ENCODE measurements at regions not wholly inside any gene's neighbourhood (a gene's known extent, or its start where the extent isn't known, plus 50 kb on each side); places are given as distances from the start of the nearest gene placed in this dataset.

DNA sequence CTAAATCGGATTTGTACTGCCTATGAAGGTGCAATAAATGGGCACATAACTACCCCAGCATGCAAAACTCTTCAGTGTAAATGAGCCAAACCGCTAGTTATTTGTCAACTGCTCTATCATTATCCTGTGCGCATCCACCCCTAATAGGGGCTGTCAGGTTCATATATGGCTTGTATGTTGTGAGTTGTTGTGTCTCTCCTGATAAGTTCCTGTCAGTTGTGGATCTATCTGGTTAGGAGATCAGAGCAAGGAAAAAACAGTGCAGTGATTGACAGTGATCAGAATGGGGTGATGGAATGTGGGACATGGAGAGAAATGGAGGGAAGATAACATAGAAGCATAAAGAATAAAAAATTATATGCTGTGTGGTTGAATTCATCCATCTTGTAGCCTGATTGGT is 686.9 kb upstream of the ID4 start:
- DNase-seq (ENCODE audit: low read depth), result no peak

DNA sequence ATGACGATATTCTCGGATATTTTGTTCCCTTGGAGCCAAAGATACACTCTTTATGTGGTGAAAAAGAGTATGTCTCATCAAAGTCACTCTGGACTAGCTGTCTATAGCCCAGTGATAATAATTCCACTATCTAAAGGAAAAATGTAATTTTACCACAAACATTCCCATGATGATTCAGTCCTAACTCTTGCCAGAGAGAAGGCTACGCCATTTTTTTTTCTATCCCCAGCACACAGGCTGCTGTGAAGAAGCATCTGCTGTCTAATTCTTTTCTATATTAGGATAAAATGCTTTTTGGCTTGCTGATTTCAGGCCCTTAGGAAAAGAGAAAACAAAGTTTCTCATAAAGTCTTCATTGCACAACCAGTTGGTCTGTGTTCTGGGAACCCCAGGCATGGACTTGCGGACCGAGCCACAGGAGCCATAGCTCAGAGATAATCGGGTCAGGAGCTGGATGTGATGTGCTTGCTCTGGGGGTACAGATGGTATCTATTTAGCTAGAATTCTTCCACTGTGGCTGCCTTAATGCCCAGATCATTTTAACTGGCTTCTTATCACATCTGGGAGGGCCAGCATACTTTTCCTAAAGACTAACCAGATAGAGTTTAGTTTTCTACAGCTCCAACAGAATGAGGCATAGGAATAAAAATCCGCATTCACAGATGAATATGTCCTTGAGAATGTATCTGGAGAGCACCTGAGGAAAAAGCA is 683.7 kb upstream of the ID4 start:
- no peak for DNase-seq (ENCODE audit: low read depth)

DNA sequence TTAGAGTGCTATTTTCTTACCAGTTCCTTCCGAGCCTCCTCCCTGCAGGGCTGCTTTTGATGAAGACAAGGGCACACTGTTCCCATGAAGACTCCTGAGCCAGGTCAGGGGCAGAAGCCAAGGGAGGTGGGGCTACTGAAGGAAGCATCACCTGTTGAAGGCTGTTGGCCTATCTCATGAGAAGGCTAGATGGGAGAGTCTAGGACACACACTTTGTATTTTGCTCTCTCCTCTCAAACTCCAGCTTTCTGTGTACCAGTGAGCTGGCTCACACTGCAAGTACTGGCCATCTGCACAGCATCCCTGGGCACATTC is 683.2 kb upstream of the ID4 start:
- no peak for DNase-seq (ENCODE audit: low read depth)

DNA sequence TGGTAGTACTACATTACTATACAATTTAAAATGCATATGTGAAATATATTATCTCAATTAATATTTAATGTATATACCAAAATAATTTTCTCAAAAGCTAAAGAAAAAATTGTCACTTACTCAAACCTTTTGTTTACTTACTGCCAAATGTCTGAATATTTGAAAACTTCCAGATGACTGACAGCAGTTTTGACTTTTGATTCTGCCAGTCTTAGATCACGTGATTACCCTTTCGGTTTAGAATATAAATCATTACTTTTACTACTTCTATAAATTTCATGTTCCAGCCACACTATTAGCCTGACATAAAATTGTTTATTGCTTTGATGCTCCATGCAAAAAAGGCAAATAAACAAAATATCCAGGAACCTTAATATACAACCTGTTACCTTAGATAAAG is 680.7 kb upstream of the ID4 start:
- DNase-seq (ENCODE audit: low read depth), result no peak

DNA sequence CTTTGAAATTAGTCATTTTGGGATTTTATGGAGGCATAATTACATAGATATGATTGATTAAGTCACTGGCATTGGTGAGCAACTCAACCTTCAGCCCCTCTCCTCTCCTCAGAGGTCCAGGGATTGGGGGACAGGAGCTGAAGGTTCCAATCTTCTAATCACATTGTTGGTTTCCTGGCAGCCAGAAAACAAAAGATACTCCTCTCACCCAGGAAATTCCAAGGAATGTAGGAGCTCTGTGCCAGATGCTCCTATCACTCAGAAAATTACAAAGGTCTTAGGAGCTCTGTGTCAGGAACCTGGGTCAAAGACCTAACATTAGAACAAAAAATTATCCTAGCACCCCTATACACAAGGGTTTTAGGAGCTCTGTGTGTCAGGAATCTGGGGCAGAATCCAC is 679.7 kb upstream of the ID4 start:
- DNase-seq (ENCODE audit: low read depth), result no peak

DNA sequence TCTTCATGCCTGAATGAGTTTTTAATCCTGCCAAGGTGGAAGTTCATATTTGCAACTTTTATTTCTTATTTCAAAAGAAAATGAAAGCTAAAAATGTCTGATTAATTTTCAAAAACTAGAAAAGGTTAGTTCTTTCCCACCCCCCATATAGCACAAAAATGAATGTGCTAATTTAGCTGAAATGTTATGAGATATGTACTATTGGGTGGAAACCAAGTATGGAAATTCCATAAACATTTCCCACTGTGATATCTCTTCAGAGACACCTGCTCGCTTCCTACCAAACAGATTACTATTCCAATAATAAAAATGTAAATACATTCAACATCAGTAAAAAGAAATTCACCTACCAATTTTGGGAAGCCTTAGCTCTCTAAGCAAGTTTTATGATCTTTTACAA is 678.6 kb upstream of the ID4 start:
- DNase-seq (ENCODE audit: low read depth), result no peak

DNA sequence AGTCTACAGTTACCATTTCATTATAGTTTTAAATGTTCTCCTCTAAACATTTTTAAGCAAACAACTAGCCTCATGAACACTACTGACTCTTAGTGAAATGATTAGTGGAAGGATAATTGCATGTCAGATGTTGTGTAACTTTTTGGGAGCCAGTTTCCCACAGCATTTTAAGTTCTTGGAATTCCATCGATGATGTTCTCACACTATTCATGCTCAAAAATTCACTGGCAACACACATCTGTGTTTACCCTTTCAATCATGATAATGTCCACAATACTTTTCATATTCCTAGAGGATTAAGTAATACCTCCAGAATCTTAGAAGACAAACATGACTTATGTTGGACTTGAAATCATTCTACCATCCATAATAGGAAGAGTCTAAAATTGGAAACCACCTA is 678.1 kb upstream of the ID4 start:
- peak; percentile 19 for DNase-seq (ENCODE audit: low read depth)

DNA sequence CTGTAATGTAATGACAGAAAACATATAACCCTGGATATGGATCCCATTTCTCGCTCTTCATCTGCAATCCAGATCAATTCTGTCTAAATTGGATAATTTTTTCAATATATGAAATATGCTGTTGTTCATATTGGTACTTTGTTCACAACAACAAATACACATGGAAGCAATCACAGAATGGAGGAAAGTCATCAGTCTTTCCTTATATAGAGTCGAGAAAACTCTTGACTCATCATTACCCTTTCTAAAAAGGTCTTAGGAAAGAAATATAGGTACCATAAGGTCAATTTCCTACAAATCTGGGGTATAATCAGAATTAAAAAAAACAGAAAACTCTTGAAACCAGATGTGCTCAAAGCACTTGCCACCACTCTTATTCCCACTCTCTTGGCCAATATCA is 677.6 kb upstream of the ID4 start:
- no peak for DNase-seq (ENCODE audit: low read depth)

DNA sequence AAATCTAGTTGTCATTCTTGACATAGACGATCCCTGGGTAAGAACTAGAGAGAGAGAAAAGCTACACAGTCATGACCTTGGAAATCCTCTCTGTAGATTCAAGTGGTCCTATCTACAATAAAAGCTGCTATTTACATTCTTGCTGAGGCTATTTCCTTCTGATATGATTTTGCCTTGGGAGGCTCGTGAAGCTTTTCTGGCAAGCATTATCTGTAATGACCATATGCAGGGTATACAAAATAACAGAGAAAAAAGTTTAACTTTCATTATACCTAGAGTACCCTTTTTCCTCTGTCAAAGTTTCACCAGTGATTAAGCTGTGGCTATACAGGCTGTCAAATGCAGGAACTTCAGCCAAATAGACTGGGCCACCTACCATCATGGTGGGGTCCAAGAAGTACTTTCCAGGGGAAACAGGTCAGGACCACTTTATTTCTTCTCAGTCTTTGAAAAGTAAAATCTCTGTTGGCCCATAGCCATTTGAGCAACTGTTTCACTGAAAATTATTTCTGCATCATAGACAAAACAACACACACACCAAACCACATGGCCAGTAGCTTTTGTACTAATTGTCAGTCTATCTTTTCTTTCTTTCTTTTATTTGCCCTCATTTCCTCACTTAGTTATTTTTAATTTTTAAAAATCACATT is 677.0 kb upstream of the ID4 start:
- DNase-seq (ENCODE audit: low read depth), result no peak

DNA sequence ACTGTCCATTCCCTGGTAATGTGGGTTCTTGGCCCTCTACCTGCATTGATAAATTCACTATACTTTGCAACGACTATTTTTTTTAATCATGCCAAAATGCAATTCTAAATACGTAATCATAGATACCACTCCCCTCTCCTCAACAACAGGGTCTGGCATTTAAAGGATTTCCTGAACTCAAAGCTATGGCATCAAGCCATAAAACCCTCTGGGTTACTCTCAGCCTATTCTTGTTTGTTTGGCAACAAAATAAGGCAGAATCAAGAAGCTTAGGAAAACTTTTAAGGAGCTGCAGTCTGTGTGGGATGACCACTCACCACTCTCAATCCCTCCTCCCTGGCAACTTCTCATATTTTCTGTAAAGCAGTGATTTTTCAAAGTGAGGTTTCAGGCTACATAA is 669.9 kb upstream of the ID4 start:
- DNase-seq (ENCODE audit: low read depth), result no peak

DNA sequence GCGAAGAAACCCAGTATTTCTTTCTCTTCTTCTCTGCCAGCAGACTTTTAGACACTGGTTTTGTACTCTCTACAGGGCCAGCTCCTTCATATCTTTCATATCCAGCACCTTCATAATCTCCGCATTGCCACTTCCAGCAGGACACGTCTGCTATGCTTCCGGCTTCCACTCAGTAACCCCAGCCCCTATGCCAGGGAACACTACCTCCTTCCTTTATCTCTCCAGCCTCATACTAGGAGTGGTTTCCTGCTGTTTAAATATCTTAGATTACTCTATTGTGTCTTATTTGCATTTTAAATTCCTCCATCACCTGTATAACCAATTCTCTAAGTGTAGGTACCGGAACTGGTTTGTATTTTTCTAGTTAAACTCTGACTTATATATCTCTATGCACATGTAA is 667.8 kb upstream of the ID4 start:
- no peak for DNase-seq (ENCODE audit: low read depth)

DNA sequence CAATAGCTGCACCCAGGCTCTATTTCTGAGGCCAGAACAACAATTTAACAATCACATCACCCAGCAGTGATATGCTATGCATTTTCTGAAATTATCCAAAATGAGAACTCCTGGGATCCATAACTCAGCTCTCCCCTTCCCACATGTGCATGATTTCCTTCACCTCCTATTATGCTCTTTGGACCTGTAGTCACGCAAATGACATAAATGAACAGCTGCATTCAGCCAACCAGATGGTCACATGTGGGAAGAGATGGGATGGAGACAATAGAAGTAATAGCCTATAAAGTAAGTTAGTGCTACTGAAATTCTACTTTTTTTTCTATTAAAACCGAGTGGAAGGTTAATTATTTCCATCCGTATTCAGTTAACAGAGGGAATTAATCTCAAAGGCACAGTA is 662.1 kb upstream of the ID4 start:
- DNase-seq (ENCODE audit: low read depth), result no peak

DNA sequence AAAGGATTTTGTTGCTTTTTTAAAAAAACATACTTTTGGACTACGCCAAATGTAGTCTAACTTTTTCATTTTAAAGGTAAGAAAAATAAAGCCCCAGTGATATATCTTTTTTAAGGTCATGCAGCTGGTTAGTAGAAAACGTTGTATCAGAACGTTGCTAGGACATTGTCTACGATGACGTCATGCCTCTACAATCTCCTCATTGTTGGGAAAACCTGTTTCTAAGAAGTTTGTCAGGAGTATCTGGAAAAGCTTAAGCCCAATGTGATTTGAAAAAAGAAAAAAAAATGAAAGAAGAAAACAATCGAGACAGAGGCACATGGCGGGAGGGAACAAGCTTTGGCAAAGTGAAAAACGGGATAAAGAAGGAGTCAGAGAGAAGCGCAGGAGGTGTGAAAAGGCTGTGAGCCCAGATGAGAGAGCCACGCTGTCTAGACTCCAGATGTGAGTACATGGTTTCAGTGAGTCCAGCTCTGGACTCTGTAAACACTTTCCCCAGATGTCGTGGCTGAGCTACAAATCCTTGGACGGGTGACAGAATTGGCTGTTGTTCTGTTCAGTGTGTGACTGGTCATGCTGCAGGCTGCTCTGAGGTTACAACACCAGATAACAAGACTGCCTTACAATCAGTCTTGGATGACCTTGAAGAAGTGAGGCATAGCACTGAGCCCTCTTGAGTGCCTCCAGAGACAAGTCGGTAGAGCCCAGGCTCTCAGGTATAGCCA is 656.7 kb upstream of the ID4 start:
- no peak for DNase-seq (ENCODE audit: low read depth)

DNA sequence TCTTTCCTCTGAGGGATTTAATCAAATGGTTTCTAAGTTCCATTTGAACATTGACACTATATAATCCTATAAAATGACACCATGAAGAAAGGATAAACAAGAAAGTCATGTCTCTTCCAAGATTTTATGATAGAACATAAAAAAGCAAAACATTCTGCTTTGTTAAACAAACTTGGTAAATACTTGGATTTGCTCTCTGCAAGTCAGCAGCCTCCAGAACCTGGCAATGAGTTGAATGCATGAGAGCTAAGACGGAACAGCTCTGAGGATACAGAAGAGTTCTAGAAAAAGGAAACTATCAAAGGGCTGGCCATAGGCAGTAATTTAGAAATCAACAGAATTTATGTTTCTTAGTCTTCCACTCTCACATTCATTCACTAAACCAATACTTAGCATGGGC is 656.0 kb upstream of the ID4 start:
- no peak for DNase-seq (ENCODE audit: low read depth)

DNA sequence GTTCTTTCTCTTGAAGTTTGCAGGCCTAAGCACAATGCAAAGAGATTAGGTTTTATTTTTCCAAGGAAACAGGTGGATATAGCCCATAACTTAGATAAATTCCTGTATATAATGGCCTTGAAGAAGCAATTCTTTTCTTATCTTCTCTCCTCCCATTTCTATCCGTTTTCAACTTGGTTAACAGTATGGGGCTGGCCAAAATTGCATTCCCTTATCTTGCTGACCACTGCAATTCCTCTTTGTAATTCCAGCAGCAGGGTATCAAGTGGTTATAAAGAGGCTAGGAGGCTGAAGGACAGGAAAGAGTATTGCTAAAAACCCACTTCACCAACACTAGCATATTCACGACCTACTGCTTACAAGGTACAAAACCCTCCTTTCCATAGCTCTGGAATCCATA is 643.5 kb upstream of the ID4 start:
- DNase-seq (ENCODE audit: low read depth), result no peak

DNA sequence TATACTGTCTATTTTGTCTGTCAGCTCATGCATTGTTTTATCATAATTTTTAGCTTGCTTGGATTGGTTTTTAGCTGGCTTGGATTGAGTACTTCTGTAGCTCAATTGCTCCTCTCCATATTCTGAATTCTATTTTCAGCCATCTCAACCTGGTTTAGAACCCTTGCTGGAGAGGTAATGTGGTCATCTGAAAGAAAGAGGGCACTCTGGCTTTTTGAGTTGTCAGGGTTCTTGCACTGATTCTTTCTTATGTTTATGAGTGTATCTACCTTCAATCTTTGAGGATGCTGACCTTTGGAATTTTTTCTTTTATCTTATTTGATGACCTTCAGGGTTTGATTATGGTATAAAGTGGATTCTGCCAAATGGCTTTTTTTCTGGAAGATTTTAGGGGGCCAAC is 632.7 kb upstream of the ID4 start:
- peak; percentile 4 for DNase-seq (ENCODE audit: low read depth)

DNA sequence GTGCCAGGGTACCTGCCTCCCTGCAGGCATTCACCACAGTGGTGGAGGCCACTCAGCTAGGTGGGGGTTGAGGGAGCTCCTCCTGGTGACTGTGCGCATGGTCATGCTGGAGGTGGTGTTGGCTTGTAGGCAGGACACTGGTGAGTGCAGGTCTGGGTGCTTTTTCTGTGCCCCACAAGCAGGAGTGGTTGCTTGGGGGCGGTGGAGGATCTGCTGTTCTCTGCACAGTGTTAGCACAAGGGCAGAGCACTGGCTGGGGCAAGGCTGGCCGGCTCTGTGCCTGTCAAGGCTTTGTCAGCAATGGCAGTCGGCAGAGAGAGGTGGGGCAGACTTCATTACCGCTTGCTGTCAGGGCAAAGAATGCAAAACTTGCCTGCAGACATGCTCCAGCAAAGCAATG is 632.1 kb upstream of the ID4 start:
- no peak for DNase-seq (ENCODE audit: low read depth)

DNA sequence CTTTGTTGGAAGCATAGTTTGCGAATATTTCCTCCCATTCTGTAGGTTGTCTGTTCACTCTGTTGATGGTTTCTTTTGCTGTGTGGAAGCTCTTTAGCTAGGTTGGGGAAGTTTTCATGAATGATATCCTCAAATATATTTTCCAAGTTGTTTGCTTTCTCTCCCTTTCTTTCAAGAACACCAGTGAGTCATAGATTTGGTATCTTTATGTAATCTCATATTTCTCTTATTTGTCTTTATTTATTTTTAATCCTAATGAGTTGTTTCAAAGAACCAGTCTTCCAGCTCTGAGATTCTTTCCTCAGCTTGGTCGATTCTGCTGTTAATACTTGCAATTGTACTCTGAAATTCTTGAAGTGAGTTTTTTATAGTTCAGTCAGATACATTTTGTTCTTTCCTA is 628.0 kb upstream of the ID4 start:
- peak; percentile 9 for DNase-seq (ENCODE audit: low read depth)

DNA sequence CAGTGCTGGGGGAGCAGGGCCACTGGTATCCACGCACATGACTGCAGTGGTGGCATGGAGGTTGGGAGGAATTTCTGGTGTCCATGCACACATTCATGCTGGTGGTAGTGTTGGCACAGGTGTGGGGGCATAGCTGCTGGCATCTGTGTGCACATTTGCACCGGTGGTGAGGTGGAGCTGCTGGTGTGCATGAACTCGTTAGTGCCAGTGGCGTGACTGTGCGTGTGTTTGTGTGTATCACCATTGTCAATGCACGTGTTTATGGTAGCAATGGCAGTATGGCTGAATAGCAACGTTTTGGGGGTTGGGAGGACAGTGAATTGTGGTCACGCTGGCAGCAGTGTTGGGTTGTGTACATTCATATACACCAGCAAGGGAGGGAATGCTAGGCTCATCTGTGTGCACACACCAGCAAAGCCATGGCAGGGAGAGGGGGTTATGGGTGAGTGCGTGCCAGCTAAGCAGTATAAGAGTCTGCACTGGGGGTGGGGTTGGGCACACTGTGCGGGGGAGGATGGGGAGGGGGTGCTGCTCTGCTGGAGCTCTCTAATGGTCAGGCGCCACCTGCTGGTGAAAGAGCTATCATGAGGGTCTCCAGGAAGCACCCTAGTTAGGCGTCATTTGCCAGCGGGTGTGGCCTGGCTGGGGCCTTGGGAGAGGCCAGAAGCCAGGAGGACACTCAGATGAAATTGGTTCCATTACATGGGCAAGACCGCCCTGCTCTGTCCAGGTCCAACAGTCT is 626.1 kb upstream of the ID4 start:
- no peak for DNase-seq (ENCODE audit: low read depth)

DNA sequence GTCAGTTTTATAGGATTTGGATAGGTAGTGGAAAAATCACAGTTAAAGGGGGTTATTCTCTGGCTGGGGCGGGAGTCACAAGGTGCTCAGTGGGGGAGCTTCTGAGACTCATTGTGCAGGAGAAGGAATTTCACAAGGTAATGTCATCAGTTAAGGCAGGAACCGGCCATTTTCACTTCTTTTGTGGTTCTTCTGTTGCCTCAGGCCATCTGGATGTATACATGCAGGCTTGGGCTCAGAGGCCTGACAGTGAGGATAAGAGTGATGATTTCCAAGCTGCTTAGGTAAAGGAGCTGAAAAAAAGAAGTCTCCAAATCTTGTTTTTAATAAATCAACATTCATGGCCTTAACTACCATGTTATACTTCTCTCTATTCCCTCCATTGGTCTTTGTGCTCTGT is 622.9 kb upstream of the ID4 start:
- no peak for DNase-seq (ENCODE audit: low read depth)

DNA sequence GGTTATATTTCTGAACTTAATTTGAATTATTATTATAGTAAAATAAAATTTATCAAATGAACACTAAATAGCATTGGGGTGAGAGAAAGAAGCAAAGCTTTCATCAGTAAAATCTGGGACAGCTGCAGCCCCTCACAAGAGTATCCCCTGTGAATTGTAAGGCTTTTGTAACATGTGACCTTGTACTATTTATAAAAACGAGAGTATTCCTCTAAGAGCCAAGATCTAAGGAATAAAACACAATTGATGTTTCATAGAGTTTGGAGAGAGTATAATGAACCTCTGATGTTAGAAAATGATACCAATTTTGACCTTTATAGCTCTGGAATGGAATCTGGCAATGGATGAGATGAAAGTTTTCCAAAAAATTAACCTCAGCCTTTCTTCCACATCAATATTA is 617.2 kb upstream of the ID4 start:
- DNase-seq (ENCODE audit: low read depth), result no peak

DNA sequence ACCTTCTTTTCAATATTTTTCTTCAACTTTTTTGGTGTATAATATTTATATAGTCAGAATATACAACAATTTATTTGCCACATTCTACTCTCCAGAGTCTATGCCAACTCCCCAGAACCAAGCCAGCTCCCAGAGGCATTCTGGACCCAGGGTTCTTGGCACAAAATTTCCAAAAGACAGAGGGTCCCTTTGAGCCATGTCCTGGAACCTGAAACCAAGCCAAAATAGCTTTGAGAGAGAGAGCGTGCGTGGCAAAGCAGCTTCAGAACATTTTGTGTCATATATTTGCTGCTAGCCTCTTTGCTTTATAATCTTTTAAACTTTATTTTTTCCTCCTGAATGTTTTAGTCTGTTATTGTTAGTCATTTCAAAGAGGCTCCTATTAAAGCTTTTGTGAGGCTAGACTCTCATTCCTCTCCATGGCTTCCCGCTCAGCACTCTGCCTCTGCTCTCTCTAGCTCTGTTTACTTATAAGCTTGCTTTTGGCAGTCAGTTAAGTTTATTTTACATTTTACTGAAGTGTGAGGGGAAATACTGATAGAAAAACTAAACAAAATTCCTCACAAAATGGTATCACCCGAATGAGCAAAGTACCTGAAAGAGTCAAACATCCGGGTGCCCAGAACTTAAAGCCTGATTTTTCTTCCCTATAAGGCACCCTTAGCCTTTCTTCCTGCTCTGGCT is 605.1 kb upstream of the ID4 start:
- no peak for DNase-seq (ENCODE audit: low read depth)

Measured in renal cortical epithelial cell (primary cell).